CD14-positive monocyte (primary cell): ENCODE measurements at regions not wholly inside any gene's neighbourhood (a gene's known extent, or its start where the extent isn't known, plus 50 kb on each side); places are given as distances from the start of the nearest gene placed in this dataset.

ENCODE experiments used
- DNase-seq, 3 donors: peaks; one replicate each; pipeline ENCODE4 v3.0.0-alpha.2; 2011 to 2022
- H2AFZ ChIP-seq: 2 replicates; pipeline ENCODE4 v1.6.0; 2012; ENCODE audit warnings: mild to moderate bottlenecking, low read depth, low read length, inconsistent platforms; ENCODE audit not compliant: insufficient read depth, poor library complexity, severe bottlenecking
- H3K27ac ChIP-seq, 2 donors: 1 replicate in 1 of 2; 2 replicates in 1 of 2; pipeline ENCODE4 v1.5.1; 2012 to 2013; ENCODE audit warnings: low read length in 2 of 2, control low read depth in 1 of 2, inconsistent platforms in 1 of 2, low read depth in 1 of 2, mild to moderate bottlenecking in 1 of 2
- H3K27me3 ChIP-seq, 2 donors: one replicate each; pipeline versions ENCODE4 v1.6.0 to v1.6.1; 2011 to 2013; ENCODE audit warnings: low read length in 2 of 2; ENCODE audit not compliant: control insufficient read depth in 2 of 2, insufficient read depth in 2 of 2
- H3K36me3 ChIP-seq, 2 donors: replicated peaks in 1 of 2; 1 replicate in 1 of 2; 2 replicates in 1 of 2; pipeline versions ENCODE4 v1.5.1 to v1.6.1; 2012 to 2013; ENCODE audit warnings: low read length in 2 of 2, control low read depth in 1 of 2, inconsistent platforms in 1 of 2, mild to moderate bottlenecking in 1 of 2; ENCODE audit not compliant: insufficient read depth in 2 of 2, control insufficient read depth in 1 of 2
- H3K4me1 ChIP-seq, 2 donors: 1 replicate in 1 of 2; 2 replicates in 1 of 2; pipeline versions ENCODE4 v1.5.1 to v1.6.1; 2012 to 2013; ENCODE audit warnings: low read length in 2 of 2, control low read depth in 1 of 2, inconsistent platforms in 1 of 2, mild to moderate bottlenecking in 1 of 2, moderate library complexity in 1 of 2; ENCODE audit not compliant: insufficient read depth in 2 of 2, control insufficient read depth in 1 of 2
- H3K4me2 ChIP-seq: replicated peaks from 2 replicates; pipeline ENCODE3; 2012; ENCODE audit warnings: low read length, moderate library complexity, mild to moderate bottlenecking; ENCODE audit not compliant: poor library complexity, severe bottlenecking; ENCODE audit errors: extremely low read depth
- H3K4me3 ChIP-seq, 3 experiments: fragments of 200-600 bp in 1 of 3; sonication (generic) in 1 of 3; replicated peaks in 1 of 3; 1 replicate in 2 of 3; 2 replicates in 1 of 3; pipeline ENCODE4 v1.5.1; 2011 to 2013; ENCODE audit warnings: low read length in 3 of 3, mild to moderate bottlenecking in 3 of 3, control low read depth in 2 of 3, low read depth in 2 of 3, inconsistent platforms in 1 of 3, moderate library complexity in 1 of 3
- H3K79me2 ChIP-seq: 2 replicates; pipeline ENCODE4 v1.6.0; 2012; ENCODE audit warnings: mild to moderate bottlenecking, control low read depth, inconsistent platforms, low read length, moderate library complexity; ENCODE audit not compliant: insufficient read depth
- H3K9ac ChIP-seq: 2 replicates; pipeline ENCODE4 v1.6.0; 2017; ENCODE audit warnings: low read length, mild to moderate bottlenecking; ENCODE audit not compliant: insufficient read depth, poor library complexity, severe bottlenecking
- H3K9me3 ChIP-seq, 2 donors: replicated peaks in 1 of 2; 1 replicate in 1 of 2; 2 replicates in 1 of 2; pipeline versions ENCODE4 v1.5.1 to v1.6.1; 2012 to 2013; ENCODE audit warnings: low read length in 2 of 2, control low read depth in 1 of 2; ENCODE audit not compliant: control insufficient read depth in 1 of 2, insufficient read depth in 1 of 2
- H4K20me1 ChIP-seq: 2 replicates; pipeline ENCODE4 v1.6.0; 2012; ENCODE audit warnings: mild to moderate bottlenecking, low read length, control low read depth, moderate library complexity; ENCODE audit not compliant: insufficient read depth
- H3K27ac Mint-ChIP-seq, 7 donors: one replicate each; pipeline ENCODE4 v1.8.0; 2020; ENCODE audit warnings: mild to moderate bottlenecking in 7 of 7, mixed read lengths in 7 of 7, moderate library complexity in 6 of 7, inconsistent platforms in 2 of 7
- H3K27me3 Mint-ChIP-seq, 3 donors: one replicate each; pipeline ENCODE4 v1.8.0; 2021 to 2022; ENCODE audit warnings: low read depth in 3 of 3, mild to moderate bottlenecking in 3 of 3, mixed read lengths in 3 of 3, moderate library complexity in 3 of 3, inconsistent platforms in 1 of 3
- H3K36me3 Mint-ChIP-seq, 2 donors: one replicate each; pipeline ENCODE4 v1.8.0; 2020; ENCODE audit warnings: mixed read lengths in 2 of 2, inconsistent platforms in 1 of 2, mild to moderate bottlenecking in 1 of 2
- H3K4me1 Mint-ChIP-seq: one replicate; pipeline ENCODE4 v1.8.0; 2020; ENCODE audit warnings: mild to moderate bottlenecking, mixed read lengths
- H3K4me3 Mint-ChIP-seq, 2 donors: one replicate each; pipeline ENCODE4 v1.8.0; 2020; ENCODE audit warnings: mild to moderate bottlenecking in 2 of 2, mixed read lengths in 2 of 2, moderate library complexity in 1 of 2
- H3K9me3 Mint-ChIP-seq, 7 donors: one replicate each; pipeline ENCODE4 v1.8.0; 2020 to 2022; ENCODE audit warnings: mixed read lengths in 7 of 7, mild to moderate bottlenecking in 6 of 7, moderate library complexity in 6 of 7, inconsistent platforms in 2 of 7
- CTCF ChIP-seq: fragments of 200-600 bp; IDR thresholded peaks from one replicate; pipeline ENCODE4 v1.8.0; 2022; ENCODE audit warnings: antibody characterized with exemption, mild to moderate bottlenecking
- WGBS: methylation state at CpG from one replicate; pipeline ENCODE4 v1.1.5; 2013; ENCODE audit warnings: missing lambda C conversion rate; ENCODE audit not compliant: insufficient coverage; 5-methylcytosine and 5-hydroxymethylcytosine counted together
- intact Hi-C, 2 donors: fragments of 100-400 bp; cut with micrococcal nuclease; formaldehyde crosslinking; loops; one replicate each; pipeline versions ENCODE4 v1.15.0 to v1.15.1; 2023

GRCh38 chr22:49404576-49405241 lies 423.0 kb downstream of the BRD1 start:
- peaks cover 3 to 11% (median 8%) of the 10 kb centered on the region in 3 donors for H3K27me3 Mint-ChIP-seq
- Histone ChIP-seq H3K79me2 (no peaks in the 10 kb centered on the region), H3K27ac (no peak overlapping the region), H3K27me3 (no peaks in the 10 kb centered on the region), H3K4me1 (no peaks in the 10 kb centered on the region), H3K4me2 (no peak overlapping the region), H3K36me3 (no peaks in the 10 kb centered on the region), H3K9ac (no peak overlapping the region), H3K4me3 (no peak overlapping the region), H4K20me1 (no peaks in the 10 kb centered on the region), H2AFZ (no peak overlapping the region), H3K9me3 (no peaks in the 10 kb centered on the region)
- WGBS: 68% methylated on average over 24 of the region's 27 CpGs
- H3K4me1 Mint-ChIP-seq: no peaks in the 10 kb centered on the region
- TF ChIP-seq CTCF: no peak
- no peak for DNase-seq
- H3K4me3 Mint-ChIP-seq: no peak overlapping the region
- H3K36me3 Mint-ChIP-seq: no peaks in the 10 kb centered on the region
- intact Hi-C loops: no loop called here
- peaks cover 0 to 6% (median 0%) of the 10 kb centered on the region in 7 donors for H3K9me3 Mint-ChIP-seq
- no peak overlapping the region for H3K27ac Mint-ChIP-seq

- no peak for DNase-seq
- Histone ChIP-seq H3K79me2 (no peaks in the 10 kb centered on the region), H3K9me3 (no peaks in the 10 kb centered on the region), H3K36me3 (no peaks in the 10 kb centered on the region), H3K27me3 (no peaks in the 10 kb centered on the region), H2AFZ (no peak overlapping the region), H3K4me2 (no peak overlapping the region), H3K9ac (no peak overlapping the region), H3K4me1 (no peaks in the 10 kb centered on the region), H3K27ac (no peak overlapping the region), H4K20me1 (no peaks in the 10 kb centered on the region), H3K4me3 (no peak overlapping the region)
- WGBS: 85% methylated on average over 10 of the region's 10 CpGs
- intact Hi-C loops: no loop called here
- no peak for TF ChIP-seq CTCF
- Mint-ChIP-seq H3K27me3 (peaks cover 3 to 11% (median 5%) of the 10 kb centered on the region in 3 donors), H3K27ac (no peak overlapping the region), H3K4me1 (no peaks in the 10 kb centered on the region), H3K9me3 (peaks cover 0 to 3% (median 0%) of the 10 kb centered on the region in 7 donors), H3K36me3 (no peaks in the 10 kb centered on the region), H3K4me3 (no peak overlapping the region)
These were observed 423.7 kb downstream of the BRD1 start for GRCh38 chr22:49404020-49404419.
